ENCODE measurements at regions not wholly inside any gene's neighbourhood (a gene's known extent, or its start where the extent isn't known, plus 50 kb on each side); places are given as distances from the start of the nearest gene placed in this dataset.

GRCh38 chr2:123851281-123851680, 173.8 kb upstream of the CNTNAP5 start:
- TF ChIP-seq CTCF (IDR thresholded peaks at IDR 0.05), result no peak
- no peak for TF ChIP-seq POLR2A (IDR thresholded peaks at IDR 0.05)
- TF ChIP-seq EP300 (IDR thresholded peaks at IDR 0.05), result no peak

Measured in tibial nerve (tissue), 4 donors.